Ishikawa (cell line): ENCODE measurements at regions not wholly inside any gene's neighbourhood (a gene's known extent, or its start where the extent isn't known, plus 50 kb on each side); places are given as distances from the start of the nearest gene placed in this dataset.

Experiments
- CEBPB ChIP-seq: IDR thresholded peaks from 2 replicates; pipeline ENCODE4 v1.6.1; 2012
- CREB1 ChIP-seq: IDR thresholded peaks from 2 replicates; pipeline ENCODE4 v1.6.1; 2012; ENCODE audit warnings: low read depth
- EGR1 ChIP-seq: IDR thresholded peaks from 2 replicates; pipeline ENCODE4 v1.6.1; 2012
- EP300 ChIP-seq: IDR thresholded peaks from 2 replicates; pipeline ENCODE4 v1.6.1; 2012; ENCODE audit warnings: borderline replicate concordance
- FOXM1 ChIP-seq: IDR thresholded peaks from 2 replicates; pipeline ENCODE4 v1.6.1; 2012; ENCODE audit warnings: low read depth, borderline replicate concordance
- NFIC ChIP-seq: IDR thresholded peaks from 2 replicates; pipeline ENCODE4 v1.6.1; 2012
- RAD21 ChIP-seq: IDR thresholded peaks from 2 replicates; pipeline ENCODE4 v1.6.1; 2012; ENCODE audit warnings: low read depth
- TAF1 ChIP-seq: IDR thresholded peaks from 2 replicates; pipeline ENCODE4 v1.6.1; 2012; ENCODE audit warnings: low read depth, mild to moderate bottlenecking
- TCF12 ChIP-seq: IDR thresholded peaks from 2 replicates; pipeline ENCODE4 v1.6.1; 2012; ENCODE audit warnings: low read depth
- TEAD4 ChIP-seq: IDR thresholded peaks from 2 replicates; pipeline ENCODE4 v1.6.1; 2012
- YY1 ChIP-seq: IDR thresholded peaks from 2 replicates; pipeline ENCODE4 v1.6.1; 2012; ENCODE audit warnings: low read depth
- ZBTB7A ChIP-seq: IDR thresholded peaks from 2 replicates; pipeline ENCODE4 v1.6.1; 2012; ENCODE audit warnings: low read depth
- TF ChIP-seq, protein P1 (sequence below): IDR thresholded peaks from 2 replicates; pipeline ENCODE4 v1.6.1; 2012
- TF ChIP-seq, protein P2 (sequence below): IDR thresholded peaks from 2 replicates; pipeline ENCODE4 v1.6.1; 2012; ENCODE audit warnings: low read depth, mild to moderate bottlenecking
- TF ChIP-seq, protein P3 (sequence below): IDR thresholded peaks from 2 replicates; pipeline ENCODE4 v1.6.1; 2012

DNA sequence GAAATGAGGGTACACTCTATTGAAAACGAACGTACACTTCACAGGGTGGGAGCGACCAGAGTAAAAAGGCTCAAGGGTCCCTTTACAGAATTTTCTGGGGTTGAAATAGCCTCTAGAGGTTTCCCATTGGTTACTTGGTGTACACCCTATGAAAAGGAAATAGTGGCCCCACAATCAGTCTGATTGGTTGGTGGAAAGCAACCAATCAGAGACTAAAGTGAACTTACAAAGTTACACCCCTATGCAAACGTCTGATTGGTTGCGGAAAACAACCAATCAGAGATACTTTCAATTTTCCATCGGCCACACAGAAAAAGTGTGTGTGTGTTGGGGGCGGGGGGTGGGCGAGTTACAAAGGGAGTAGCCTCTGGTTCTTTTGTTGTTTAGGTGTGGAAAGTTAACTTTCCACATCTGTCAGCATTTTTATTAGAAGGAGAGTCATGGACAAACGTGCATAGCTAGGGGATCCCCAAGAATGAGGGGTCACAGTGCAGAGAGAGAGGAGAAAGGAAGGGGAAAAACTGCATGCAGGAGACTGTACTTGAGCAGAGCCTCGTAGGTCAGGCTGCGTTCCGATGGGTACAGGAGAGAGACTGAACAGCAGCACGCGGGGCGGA lies 1152.1 kb downstream of the TBC1D22A start:
- no peak for TF ChIP-seq RAD21
- TF ChIP-seq, protein P1, sequence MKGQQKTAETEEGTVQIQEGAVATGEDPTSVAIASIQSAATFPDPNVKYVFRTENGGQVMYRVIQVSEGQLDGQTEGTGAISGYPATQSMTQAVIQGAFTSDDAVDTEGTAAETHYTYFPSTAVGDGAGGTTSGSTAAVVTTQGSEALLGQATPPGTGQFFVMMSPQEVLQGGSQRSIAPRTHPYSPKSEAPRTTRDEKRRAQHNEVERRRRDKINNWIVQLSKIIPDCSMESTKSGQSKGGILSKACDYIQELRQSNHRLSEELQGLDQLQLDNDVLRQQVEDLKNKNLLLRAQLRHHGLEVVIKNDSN = no peak
- no peak for TF ChIP-seq TAF1
- no peak for TF ChIP-seq NFIC
- no peak for TF ChIP-seq FOXM1
- TF ChIP-seq EGR1 = no peak
- TF ChIP-seq, protein P2, sequence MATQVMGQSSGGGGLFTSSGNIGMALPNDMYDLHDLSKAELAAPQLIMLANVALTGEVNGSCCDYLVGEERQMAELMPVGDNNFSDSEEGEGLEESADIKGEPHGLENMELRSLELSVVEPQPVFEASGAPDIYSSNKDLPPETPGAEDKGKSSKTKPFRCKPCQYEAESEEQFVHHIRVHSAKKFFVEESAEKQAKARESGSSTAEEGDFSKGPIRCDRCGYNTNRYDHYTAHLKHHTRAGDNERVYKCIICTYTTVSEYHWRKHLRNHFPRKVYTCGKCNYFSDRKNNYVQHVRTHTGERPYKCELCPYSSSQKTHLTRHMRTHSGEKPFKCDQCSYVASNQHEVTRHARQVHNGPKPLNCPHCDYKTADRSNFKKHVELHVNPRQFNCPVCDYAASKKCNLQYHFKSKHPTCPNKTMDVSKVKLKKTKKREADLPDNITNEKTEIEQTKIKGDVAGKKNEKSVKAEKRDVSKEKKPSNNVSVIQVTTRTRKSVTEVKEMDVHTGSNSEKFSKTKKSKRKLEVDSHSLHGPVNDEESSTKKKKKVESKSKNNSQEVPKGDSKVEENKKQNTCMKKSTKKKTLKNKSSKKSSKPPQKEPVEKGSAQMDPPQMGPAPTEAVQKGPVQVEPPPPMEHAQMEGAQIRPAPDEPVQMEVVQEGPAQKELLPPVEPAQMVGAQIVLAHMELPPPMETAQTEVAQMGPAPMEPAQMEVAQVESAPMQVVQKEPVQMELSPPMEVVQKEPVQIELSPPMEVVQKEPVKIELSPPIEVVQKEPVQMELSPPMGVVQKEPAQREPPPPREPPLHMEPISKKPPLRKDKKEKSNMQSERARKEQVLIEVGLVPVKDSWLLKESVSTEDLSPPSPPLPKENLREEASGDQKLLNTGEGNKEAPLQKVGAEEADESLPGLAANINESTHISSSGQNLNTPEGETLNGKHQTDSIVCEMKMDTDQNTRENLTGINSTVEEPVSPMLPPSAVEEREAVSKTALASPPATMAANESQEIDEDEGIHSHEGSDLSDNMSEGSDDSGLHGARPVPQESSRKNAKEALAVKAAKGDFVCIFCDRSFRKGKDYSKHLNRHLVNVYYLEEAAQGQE = no peak
- no peak for TF ChIP-seq ZBTB7A
- TF ChIP-seq TEAD4 = no peak
- no peak for TF ChIP-seq YY1
- no peak for TF ChIP-seq EP300
- no peak for TF ChIP-seq CEBPB
- no peak for TF ChIP-seq CREB1
- TF ChIP-seq, protein P3, sequence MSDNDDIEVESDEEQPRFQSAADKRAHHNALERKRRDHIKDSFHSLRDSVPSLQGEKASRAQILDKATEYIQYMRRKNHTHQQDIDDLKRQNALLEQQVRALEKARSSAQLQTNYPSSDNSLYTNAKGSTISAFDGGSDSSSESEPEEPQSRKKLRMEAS = no peak
- TF ChIP-seq TCF12 = no peak

DNA sequence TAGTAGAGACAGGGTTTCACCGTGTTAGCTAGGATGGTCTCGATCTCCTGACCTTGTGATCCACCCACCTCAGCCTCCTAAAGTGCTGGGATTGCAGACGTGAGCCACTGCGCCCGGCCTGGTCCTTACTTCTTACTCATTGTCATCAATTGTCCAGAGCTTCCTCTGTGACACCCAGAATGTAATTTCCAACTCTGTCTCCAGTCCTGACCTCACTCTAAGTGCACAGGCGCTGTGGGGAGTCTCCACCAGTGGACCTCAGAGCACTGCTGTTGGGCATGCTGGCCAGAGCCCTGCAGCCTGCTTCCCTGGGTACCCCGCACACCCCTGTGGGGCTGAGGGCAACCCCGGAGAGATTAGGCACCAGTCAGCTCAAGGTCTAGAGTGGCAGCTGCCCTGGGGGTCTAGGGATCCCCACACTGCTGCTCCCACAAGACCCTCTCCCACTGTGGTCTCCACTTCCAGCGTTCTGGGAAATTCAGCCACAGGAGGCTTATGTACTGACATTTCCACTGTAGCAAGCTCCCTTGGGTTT lies 1140.3 kb downstream of the TBC1D22A start:
- TF ChIP-seq NFIC (no peak), TCF12 (no peak), EGR1 (no peak), TEAD4 (no peak), CREB1 (no peak), FOXM1 (no peak), EP300 (no peak), ZBTB7A (no peak), RAD21 (no peak), TAF1 (no peak), YY1 (no peak), CEBPB (no peak)
- TF ChIP-seq, protein P2 = no peak
- TF ChIP-seq, protein P3 = no peak
- TF ChIP-seq, protein P1 = no peak

DNA sequence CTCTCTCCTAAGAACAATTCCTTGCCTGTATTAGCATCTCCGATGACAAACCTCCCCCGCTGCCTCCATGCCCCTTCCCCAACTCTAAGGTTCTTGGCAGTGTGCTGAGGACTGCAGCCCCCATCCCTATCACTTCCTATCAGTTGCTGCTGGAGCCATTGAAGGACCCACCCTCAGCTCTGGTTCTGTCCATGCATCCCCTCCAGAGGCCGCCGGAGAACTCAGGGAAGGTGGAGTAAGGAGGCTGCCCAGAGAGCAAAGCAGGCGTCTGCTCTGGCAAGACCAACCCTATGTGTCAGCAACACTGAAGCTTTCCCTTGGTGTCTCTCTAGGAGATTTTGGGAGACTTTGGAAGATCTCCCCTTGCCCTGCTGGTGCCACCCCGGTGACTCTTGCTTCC lies 1139.5 kb downstream of the TBC1D22A start:
- TF ChIP-seq CEBPB (no peak), NFIC (no peak), TAF1 (no peak), EGR1 (no peak), FOXM1 (no peak), EP300 (no peak), YY1 (no peak)
- TF ChIP-seq, protein P1 = no peak

DNA sequence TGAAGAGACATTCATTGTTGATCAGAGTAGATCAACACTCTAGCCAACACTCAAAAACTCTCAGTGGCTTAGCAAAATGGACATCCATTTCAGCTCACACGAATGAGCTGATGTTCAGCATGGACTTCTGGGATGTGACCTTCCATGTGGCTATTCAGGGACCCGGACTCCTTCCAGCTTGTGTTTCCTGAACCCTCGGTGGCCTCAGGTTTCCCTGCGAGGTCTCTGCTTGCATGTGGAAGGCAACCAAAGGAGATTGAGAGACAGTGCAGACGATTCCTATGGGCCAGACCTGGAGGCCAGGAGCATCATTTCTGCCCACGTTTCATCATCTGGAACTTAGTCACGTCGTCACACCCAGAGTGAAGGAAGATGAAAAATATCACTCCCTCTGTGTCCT lies 1137.4 kb downstream of the TBC1D22A start:
- no peak for TF ChIP-seq EP300
- TF ChIP-seq ZBTB7A = no peak
- TF ChIP-seq, protein P3 = no peak
- TF ChIP-seq RAD21 = no peak
- no peak for TF ChIP-seq YY1
- TF ChIP-seq CEBPB = no peak
- no peak for TF ChIP-seq TCF12
- TF ChIP-seq, protein P1 = no peak
- TF ChIP-seq TAF1 = no peak
- TF ChIP-seq TEAD4 = no peak
- no peak for TF ChIP-seq EGR1
- TF ChIP-seq FOXM1 = no peak
- TF ChIP-seq CREB1 = no peak
- TF ChIP-seq, protein P2 = no peak
- TF ChIP-seq NFIC = no peak
